HCT116 (cell line): ENCODE measurements at regions not wholly inside any gene's neighbourhood (a gene's known extent, or its start where the extent isn't known, plus 50 kb on each side); places are given as distances from the start of the nearest gene placed in this dataset.

Experiments
- ATAC-seq: fragments of 200-7000 bp; cut with Tn5 transposase; 2 replicates; pipeline ENCODE4 v1.9.1; 2020; ENCODE audit warnings: mild to moderate bottlenecking, moderate library complexity
- BruUV-seq: library from RNA; stranded (reverse); fragments of 400-500 nt; replicated peaks from 2 replicates; lab custom pipeline; 2021; lab: Mats Ljungman, UMichigan
- CTCF ChIA-PET: fragments of 300-600 bp; sonication (Branson Sonifier 250); formaldehyde crosslinking; loops from one replicate; lab custom pipeline; 2021; ENCODE audit warnings: antibody characterized with exemption; lab: Charles Lee
- POLR2A ChIA-PET: fragments of 300-600, 350-600 bp; sonication (Branson Sonifier 250); formaldehyde crosslinking; loops from one replicate; lab custom pipeline; 2021; ENCODE audit warnings: antibody characterized with exemption; lab: Charles Lee
- RAD21 ChIA-PET, 2 experiments: fragments of 300-600 bp; sonication (Branson Sonifier 250); formaldehyde crosslinking; loops; one replicate each; lab custom pipeline; 2023; ENCODE audit warnings: low total read pairs in 2 of 2; ENCODE audit not compliant: uncharacterized antibody in 2 of 2, unreplicated experiment in 2 of 2, low non-redundant PET in 1 of 2; lab: Charles Lee
- DNase-seq: peaks from one replicate; pipeline ENCODE4 v3.0.0-alpha.2; 2010; ENCODE audit warnings: low read depth, low spot score
- H2AFZ ChIP-seq: fragments of 200-600 bp; shearing (Covaris generic), sonication (generic); 2 replicates; pipeline ENCODE4 v1.6.1; 2017; ENCODE audit warnings: low read depth, mixed run types, mixed read lengths, antibody characterized with exemption, low read length; ENCODE audit not compliant: poor library complexity, severe bottlenecking
- H3K27ac ChIP-seq: 2 replicates; pipeline ENCODE4 v1.5.1; 2012; ENCODE audit warnings: low read depth, low read length
- H3K27me3 ChIP-seq: fragments of 200-600 bp; sonication (generic); 2 replicates; pipeline ENCODE4 v1.6.1; 2016; ENCODE audit warnings: mixed run types, low read length, mixed read lengths; ENCODE audit not compliant: insufficient read depth
- H3K36me3 ChIP-seq, 2 experiments: fragments of 200-500 bp in 1 of 2; fragments of 200-600 bp in 1 of 2; sonication (Bioruptor generic) in 1 of 2; sonication (generic) in 1 of 2; 2 replicates each; pipeline versions ENCODE4 v1.5.1 to v1.6.1; 2014 to 2016; ENCODE audit warnings: low read length in 2 of 2, inconsistent platforms in 1 of 2, mixed read lengths in 1 of 2, mixed run types in 1 of 2; ENCODE audit not compliant: insufficient read depth in 2 of 2, control insufficient read depth in 1 of 2
- H3K4me1 ChIP-seq, 2 experiments: fragments of 200-600 bp in 1 of 2; sonication (generic) in 1 of 2; 2 replicates each; pipeline versions ENCODE4 v1.5.1 to v1.6.1; 2012 to 2017; ENCODE audit warnings: low read length in 2 of 2, inconsistent platforms in 1 of 2, mild to moderate bottlenecking in 1 of 2, mixed read lengths in 1 of 2, mixed run types in 1 of 2, moderate library complexity in 1 of 2; ENCODE audit not compliant: insufficient read depth in 2 of 2, control insufficient read depth in 1 of 2
- H3K4me2 ChIP-seq: fragments of 200-600 bp; sonication (generic); 2 replicates; pipeline ENCODE4 v1.6.1; 2017; ENCODE audit warnings: mixed run types, low read length, mixed read lengths
- H3K4me3 ChIP-seq, 2 experiments: fragments of 200-600 bp in 1 of 2; sonication (generic) in 1 of 2; replicated peaks in 1 of 2; 2 replicates each; pipeline ENCODE4 v1.5.1; 2011 to 2016; ENCODE audit warnings: low read length in 2 of 2, control low read depth in 1 of 2, low read depth in 1 of 2, mild to moderate bottlenecking in 1 of 2, mixed read lengths in 1 of 2, mixed run types in 1 of 2
- H3K79me2 ChIP-seq: fragments of 200-600 bp; sonication (generic); 2 replicates; pipeline ENCODE4 v1.6.1; 2017; ENCODE audit warnings: mild to moderate bottlenecking, mixed run types, low read length, moderate library complexity, mixed read lengths; ENCODE audit not compliant: insufficient read depth
- H3K9ac ChIP-seq: fragments of 200-600 bp; sonication (generic); 2 replicates; pipeline ENCODE4 v1.6.1; 2016; ENCODE audit warnings: low read length, mixed read lengths
- H3K9me2 ChIP-seq: fragments of 200-600 bp; sonication (generic), shearing (Covaris generic); 2 replicates; pipeline ENCODE4 v1.6.1; 2017; ENCODE audit warnings: mixed run types, mild to moderate bottlenecking, moderate library complexity; ENCODE audit not compliant: insufficient read depth
- H3K9me3 ChIP-seq, 2 experiments: fragments of 200-500 bp in 1 of 2; fragments of 200-600 bp in 1 of 2; sonication (Bioruptor generic) in 1 of 2; sonication (generic) in 1 of 2; 2 replicates each; pipeline ENCODE4 v1.6.1; 2014 to 2017; ENCODE audit warnings: low read length in 2 of 2, mixed read lengths in 2 of 2, inconsistent platforms in 1 of 2, low read depth in 1 of 2, mild to moderate bottlenecking in 1 of 2, mixed run types in 1 of 2, moderate library complexity in 1 of 2; ENCODE audit not compliant: control insufficient read depth in 1 of 2, insufficient read depth in 1 of 2
- H4K20me1 ChIP-seq: fragments of 200-600 bp; sonication (generic), shearing (Covaris generic); 2 replicates; pipeline ENCODE4 v1.6.1; 2017; ENCODE audit warnings: mixed run types, mild to moderate bottlenecking, moderate library complexity; ENCODE audit not compliant: insufficient read depth
- ATF3 ChIP-seq: IDR thresholded peaks from 2 replicates; pipeline ENCODE4 v1.6.1; 2012
- CEBPB ChIP-seq: IDR thresholded peaks from 2 replicates; pipeline ENCODE4 v1.6.1; 2012; ENCODE audit warnings: low read depth
- CTCF ChIP-seq, 3 experiments: fragments of 200-600 bp in 1 of 3; sonication (generic) in 1 of 3; IDR thresholded peaks in 2 of 3; conservative IDR thresholded peaks in 1 of 3; 2 replicates each; pipeline ENCODE4 v1.5.1; 2012 to 2017; ENCODE audit warnings: low read depth in 2 of 3, low read length in 2 of 3, antibody characterized with exemption in 1 of 3, borderline replicate concordance in 1 of 3, control low read depth in 1 of 3, mild to moderate bottlenecking in 1 of 3, mixed read lengths in 1 of 3, mixed run types in 1 of 3, moderate library complexity in 1 of 3; ENCODE audit not compliant: insufficient read depth in 1 of 3
- EZH2 ChIP-seq: fragments of 200-600 bp; sonication (generic); IDR thresholded peaks from 2 replicates; pipeline ENCODE4 v1.6.1; 2017; ENCODE audit warnings: antibody characterized with exemption, mixed run types
- EZH2phosphoT487 ChIP-seq: fragments of 200-600 bp; IDR thresholded peaks from 2 replicates; pipeline ENCODE4 v1.6.1; 2018; ENCODE audit warnings: antibody characterized with exemption, borderline replicate concordance
- FOSL1 ChIP-seq: IDR thresholded peaks from 2 replicates; pipeline ENCODE4 v1.6.1; 2012; ENCODE audit warnings: low read depth
- JUND ChIP-seq: IDR thresholded peaks from 2 replicates; pipeline ENCODE4 v1.6.1; 2012
- POLR2AphosphoS5 ChIP-seq: IDR thresholded peaks from 2 replicates; pipeline ENCODE4 v1.6.1; 2011; ENCODE audit warnings: mild to moderate bottlenecking, low read depth, low read length, moderate library complexity
- RAD21 ChIP-seq: IDR thresholded peaks from 2 replicates; pipeline ENCODE4 v1.6.1; 2012; ENCODE audit warnings: low read depth, mild to moderate bottlenecking
- REST ChIP-seq: IDR thresholded peaks from 2 replicates; pipeline ENCODE4 v1.6.1; 2012; ENCODE audit warnings: low read depth
- SIN3A ChIP-seq: IDR thresholded peaks from 2 replicates; pipeline ENCODE4 v1.6.1; 2012; ENCODE audit warnings: low read depth
- SP1 ChIP-seq: IDR thresholded peaks from 2 replicates; pipeline ENCODE4 v1.6.1; 2012; ENCODE audit warnings: low read depth
- SRF ChIP-seq: IDR thresholded peaks from 2 replicates; pipeline ENCODE4 v1.6.1; 2012; ENCODE audit warnings: low read depth
- TCF7L2 ChIP-seq: IDR thresholded peaks from 2 replicates; pipeline ENCODE4 v1.7.0; 2011; ENCODE audit warnings: borderline replicate concordance, inconsistent platforms; ENCODE audit not compliant: insufficient read depth, insufficient read length; ENCODE audit errors: extremely low read depth
- YY1 ChIP-seq: IDR thresholded peaks from 2 replicates; pipeline ENCODE4 v1.6.1; 2011; ENCODE audit warnings: low read length, low read depth, moderate library complexity, mild to moderate bottlenecking; ENCODE audit not compliant: insufficient replicate concordance; ENCODE audit errors: extremely low read depth
- ZBTB33 ChIP-seq: IDR thresholded peaks from 2 replicates; pipeline ENCODE4 v1.6.1; 2011; ENCODE audit warnings: mild to moderate bottlenecking, low read length, moderate library complexity; ENCODE audit not compliant: insufficient replicate concordance; ENCODE audit errors: extremely low read depth
- ZFX ChIP-seq: fragments of 450-650 bp; IDR thresholded peaks from 2 replicates; pipeline ENCODE4 v1.6.1; 2017
- ZNF274 ChIP-seq: fragments of 200-500 bp; sonication (Bioruptor generic); IDR thresholded peaks from 2 replicates; pipeline ENCODE4 v1.6.1; 2014; ENCODE audit warnings: mild to moderate bottlenecking, low read depth, low read length, inconsistent platforms
- intact Hi-C: fragments of 100-400 bp; cut with micrococcal nuclease; formaldehyde crosslinking; loops from 2 replicates; pipeline ENCODE4 v1.10.0; 2022

GRCh38 chr9:71541436-71541835 is 226.9 kb downstream of the CEMIP2 start:
- H3K27ac ChIP-seq, result no peak overlapping the region
- no peak for DNase-seq
- no peak overlapping the region for H3K4me2 ChIP-seq
- intact Hi-C loops, result no loop called here
- H3K9ac ChIP-seq, result no peak overlapping the region
- ChIA-PET RAD21 (no interaction called here), CTCF (no interaction called here), POLR2A (no interaction called here)
- no peaks in the 10 kb centered on the region for H3K36me3 ChIP-seq
- H3K4me1 ChIP-seq, result no peaks in the 10 kb centered on the region
- peaks cover 61% of the 10 kb centered on the region; the same call in 1 of the 2 replicates for H3K27me3 ChIP-seq
- H4K20me1 ChIP-seq, result no peaks in the 10 kb centered on the region
- no peak overlapping the region for H2AFZ ChIP-seq
- no peak overlapping the region for H3K4me3 ChIP-seq
- BruUV-seq, result no TSS peak
- TF ChIP-seq ATF3 (no peak), EZH2phosphoT487 (no peak), TCF7L2 (no peak), SIN3A (no peak), SRF (no peak), ZFX (no peak), JUND (no peak), CEBPB (no peak), REST (no peak), ZBTB33 (no peak), ZNF274 (no peak), YY1 (no peak), FOSL1 (no peak), SP1 (no peak), RAD21 (no peak), POLR2AphosphoS5 (no peak), CTCF (IDR thresholded peaks at IDR 0.05 in 2 of 3, conservative IDR thresholded peaks at IDR 0.05 in 1 of 3; ENCODE audit: borderline replicate concordance in 1 of 3, insufficient read depth in 1 of 3, low read depth in 2 of 3, low read length in 2 of 3) (no peak), EZH2 (no peak)
- TF ChIP-seq, all 23 proteins: peak for 0
- Histone ChIP-seq H3K79me2 (no peaks in the 10 kb centered on the region), H3K9me3 (no peaks in the 10 kb centered on the region), H3K9me2 (no peaks in the 10 kb centered on the region)
- ATAC-seq, result no peak
